SK-N-SH (cell line): ENCODE measurements at regions not wholly inside any gene's neighbourhood (a gene's known extent, or its start where the extent isn't known, plus 50 kb on each side); places are given as distances from the start of the nearest gene placed in this dataset.

Experiments used
- CHD2 ChIP-seq: fragments of 150-350 bp; IDR thresholded peaks from 2 replicates; pipeline ENCODE4 v1.6.1; 2018; ENCODE audit warnings: low read length; ENCODE audit not compliant: partially characterized antibody
- FOXJ3 ChIP-seq: sonication (generic); formaldehyde crosslinking; IDR thresholded peaks from 2 replicates; pipeline ENCODE4 v1.5.1; 2020; ENCODE audit warnings: mild to moderate bottlenecking, missing genetic modification reagents
- GABPA ChIP-seq: IDR thresholded peaks from 2 replicates; pipeline ENCODE4 v1.4.0; 2012; ENCODE audit warnings: low read depth, mild to moderate bottlenecking
- JUND ChIP-seq: IDR thresholded peaks from 2 replicates; pipeline ENCODE4 v1.4.0; 2012
- MAX ChIP-seq: IDR thresholded peaks from 2 replicates; pipeline ENCODE4 v1.4.0; 2012; ENCODE audit warnings: low read depth
- MEF2A ChIP-seq: IDR thresholded peaks from 2 replicates; pipeline ENCODE4 v1.4.0; 2012; ENCODE audit warnings: low read depth, borderline replicate concordance
- NFIC ChIP-seq: IDR thresholded peaks from 2 replicates; pipeline ENCODE4 v1.4.0; 2012; ENCODE audit warnings: borderline replicate concordance
- POLR2AphosphoS5 ChIP-seq: IDR thresholded peaks from 2 replicates; pipeline ENCODE4 v1.6.1; 2012; ENCODE audit warnings: low read depth, low read length
- RCOR1 ChIP-seq: fragments of 150-350 bp; IDR thresholded peaks from 2 replicates; pipeline ENCODE4 v1.6.1; 2017; ENCODE audit warnings: antibody characterized with exemption, low read length
- SIN3A ChIP-seq: IDR thresholded peaks from 2 replicates; pipeline ENCODE4 v1.6.1; 2012; ENCODE audit warnings: low read depth, mild to moderate bottlenecking, low read length, moderate library complexity, borderline replicate concordance
- TF ChIP-seq, protein P1 (sequence below): fragments of 200-600 bp; sonication (generic); IDR thresholded peaks from 2 replicates; pipeline ENCODE4 v1.6.1; 2017; ENCODE audit warnings: antibody characterized with exemption, mild to moderate bottlenecking, moderate library complexity
- TF ChIP-seq, protein P2 (sequence below): fragments of 150-350 bp; IDR thresholded peaks from 2 replicates; pipeline ENCODE4 v1.6.1; 2017; ENCODE audit warnings: antibody characterized with exemption, low read length, low read depth, borderline replicate concordance

- TF ChIP-seq POLR2AphosphoS5: no peak
- no peak for TF ChIP-seq JUND
- no peak for TF ChIP-seq RCOR1
- TF ChIP-seq NFIC: no peak
- TF ChIP-seq MAX: no peak
- no peak for TF ChIP-seq FOXJ3
- TF ChIP-seq GABPA: no peak
- TF ChIP-seq MEF2A: no peak
- no peak for TF ChIP-seq SIN3A
- TF ChIP-seq, protein P1, sequence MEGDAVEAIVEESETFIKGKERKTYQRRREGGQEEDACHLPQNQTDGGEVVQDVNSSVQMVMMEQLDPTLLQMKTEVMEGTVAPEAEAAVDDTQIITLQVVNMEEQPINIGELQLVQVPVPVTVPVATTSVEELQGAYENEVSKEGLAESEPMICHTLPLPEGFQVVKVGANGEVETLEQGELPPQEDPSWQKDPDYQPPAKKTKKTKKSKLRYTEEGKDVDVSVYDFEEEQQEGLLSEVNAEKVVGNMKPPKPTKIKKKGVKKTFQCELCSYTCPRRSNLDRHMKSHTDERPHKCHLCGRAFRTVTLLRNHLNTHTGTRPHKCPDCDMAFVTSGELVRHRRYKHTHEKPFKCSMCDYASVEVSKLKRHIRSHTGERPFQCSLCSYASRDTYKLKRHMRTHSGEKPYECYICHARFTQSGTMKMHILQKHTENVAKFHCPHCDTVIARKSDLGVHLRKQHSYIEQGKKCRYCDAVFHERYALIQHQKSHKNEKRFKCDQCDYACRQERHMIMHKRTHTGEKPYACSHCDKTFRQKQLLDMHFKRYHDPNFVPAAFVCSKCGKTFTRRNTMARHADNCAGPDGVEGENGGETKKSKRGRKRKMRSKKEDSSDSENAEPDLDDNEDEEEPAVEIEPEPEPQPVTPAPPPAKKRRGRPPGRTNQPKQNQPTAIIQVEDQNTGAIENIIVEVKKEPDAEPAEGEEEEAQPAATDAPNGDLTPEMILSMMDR: no peak
- TF ChIP-seq, protein P2, sequence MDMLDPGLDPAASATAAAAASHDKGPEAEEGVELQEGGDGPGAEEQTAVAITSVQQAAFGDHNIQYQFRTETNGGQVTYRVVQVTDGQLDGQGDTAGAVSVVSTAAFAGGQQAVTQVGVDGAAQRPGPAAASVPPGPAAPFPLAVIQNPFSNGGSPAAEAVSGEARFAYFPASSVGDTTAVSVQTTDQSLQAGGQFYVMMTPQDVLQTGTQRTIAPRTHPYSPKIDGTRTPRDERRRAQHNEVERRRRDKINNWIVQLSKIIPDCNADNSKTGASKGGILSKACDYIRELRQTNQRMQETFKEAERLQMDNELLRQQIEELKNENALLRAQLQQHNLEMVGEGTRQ: no peak
- TF ChIP-seq CHD2: no peak
Measured at GRCh38 chr15:72940229-72940622, 112.0 kb upstream of the NEO1 start.
